ENCODE measurements at regions not wholly inside any gene's neighbourhood (a gene's known extent, or its start where the extent isn't known, plus 50 kb on each side); places are given as distances from the start of the nearest gene placed in this dataset.

- no peak for DNase-seq
- Histone ChIP-seq H3K79me2 (ENCODE audit: low read length) (no peaks in the 10 kb centered on the region), H3K9me2 (replicated peaks; ENCODE audit: low read length) (no peaks in the 10 kb centered on the region), H3K36me3 (ENCODE audit: low read depth, low read length) (no peaks in the 10 kb centered on the region), H3K4me1 (ENCODE audit: insufficient read depth, low read length) (no peaks in the 10 kb centered on the region), H4K20me1 (ENCODE audit: low read length) (0 out of 2 replicates have a peak, but pooled peaks cover 2% of the 10 kb centered on the region), H3K4me3 (ENCODE audit: low read length) (no peak overlapping the region), H3K27me3 (ENCODE audit: low read length) (no peaks in the 10 kb centered on the region), H3K9me3 (ENCODE audit: low read length) (peaks cover 27% of the 10 kb centered on the region), H3K4me2 (ENCODE audit: low read length) (no peak overlapping the region), H3K9ac (ENCODE audit: low read length) (no peak overlapping the region), H3K27ac (ENCODE audit: low read length) (no peak overlapping the region), H3F3A (ENCODE audit: low read length, unreplicated experiment) (no peaks in the 10 kb centered on the region), H2AFZ (ENCODE audit: low read length) (no peak overlapping the region)
- ATAC-seq: no peak
- ChIA-PET POLR2A (ENCODE audit: unreplicated experiment) (no interaction called here), CTCF (no interaction called here)
- TF ChIP-seq EZH2 (IDR thresholded peaks at IDR 0.05; ENCODE audit: low read length, unreplicated experiment): no peak
- no peak for TF ChIP-seq CTCF (conservative IDR thresholded peaks at IDR 0.05; ENCODE audit: low read depth, low read length)
- TF ChIP-seq EZH2phosphoT487 (IDR thresholded peaks at IDR 0.05; ENCODE audit: borderline replicate concordance, low read length): no peak
- BruUV-seq (replicated peaks): no TSS peak
- intact Hi-C loops (cut with micrococcal nuclease): no loop called here
These were observed 658.3 kb downstream of the TUSC7 start for GRCh38 chr3:117367861-117368260.

- CTCF ChIA-PET: no interaction called here
- Histone ChIP-seq H3K4me3 (ENCODE audit: low read length) (no peak overlapping the region), H3K9ac (ENCODE audit: low read length) (no peak overlapping the region), H3F3A (ENCODE audit: low read length, unreplicated experiment) (no peaks in the 10 kb centered on the region), H3K4me2 (ENCODE audit: low read length) (no peak overlapping the region), H3K79me2 (ENCODE audit: low read length) (no peaks in the 10 kb centered on the region), H3K4me1 (ENCODE audit: insufficient read depth, low read length) (no peaks in the 10 kb centered on the region), H3K27me3 (ENCODE audit: low read length) (no peaks in the 10 kb centered on the region), H3K36me3 (ENCODE audit: low read depth, low read length) (no peaks in the 10 kb centered on the region), H2AFZ (ENCODE audit: low read length) (no peak overlapping the region), H3K9me3 (ENCODE audit: low read length) (peaks cover 25% of the 10 kb centered on the region; the same call in 1 of the 2 replicates), H3K27ac (ENCODE audit: low read length) (no peak overlapping the region), H3K9me2 (replicated peaks; ENCODE audit: low read length) (no peaks in the 10 kb centered on the region), H4K20me1 (ENCODE audit: low read length) (no peaks in the 10 kb centered on the region)
- POLR2A ChIA-PET (ENCODE audit: unreplicated experiment): no interaction called here
- ATAC-seq (no peak), DNase-seq (no peak)
- intact Hi-C loops (cut with micrococcal nuclease): no loop called here
- no TSS peak for BruUV-seq (replicated peaks)
- TF ChIP-seq CTCF (conservative IDR thresholded peaks at IDR 0.05; ENCODE audit: low read depth, low read length) (no peak), EZH2phosphoT487 (IDR thresholded peaks at IDR 0.05; ENCODE audit: borderline replicate concordance, low read length) (no peak), EZH2 (IDR thresholded peaks at IDR 0.05; ENCODE audit: low read length, unreplicated experiment) (no peak)
These were observed 671.1 kb downstream of the TUSC7 start for GRCh38 chr3:117380631-117381030.

GRCh38 chr3:117393119-117393518 is 683.5 kb downstream of the TUSC7 start:
- H3K4me1 ChIP-seq (ENCODE audit: insufficient read depth, low read length): no peaks in the 10 kb centered on the region
- no peak overlapping the region for H3K4me3 ChIP-seq (ENCODE audit: low read length)
- H4K20me1 ChIP-seq (ENCODE audit: low read length): no peaks in the 10 kb centered on the region
- DNase-seq (no peak), ATAC-seq (no peak)
- no peaks in the 10 kb centered on the region for H3K27me3 ChIP-seq (ENCODE audit: low read length)
- no peaks in the 10 kb centered on the region for H3K36me3 ChIP-seq (ENCODE audit: low read depth, low read length)
- POLR2A ChIA-PET (ENCODE audit: unreplicated experiment): no interaction called here
- no peaks in the 10 kb centered on the region for H3K79me2 ChIP-seq (ENCODE audit: low read length)
- H3F3A ChIP-seq (ENCODE audit: low read length, unreplicated experiment): no peaks in the 10 kb centered on the region
- H2AFZ ChIP-seq (ENCODE audit: low read length): no peak overlapping the region
- H3K9me2 ChIP-seq (replicated peaks; ENCODE audit: low read length): no peaks in the 10 kb centered on the region
- no peak overlapping the region for H3K27ac ChIP-seq (ENCODE audit: low read length)
- no TSS peak for BruUV-seq (replicated peaks)
- intact Hi-C loops (cut with micrococcal nuclease): no loop called here
- peaks cover 18% of the 10 kb centered on the region for H3K9me3 ChIP-seq (ENCODE audit: low read length)
- H3K4me2 ChIP-seq (ENCODE audit: low read length): no peak overlapping the region
- TF ChIP-seq EZH2phosphoT487 (IDR thresholded peaks at IDR 0.05; ENCODE audit: borderline replicate concordance, low read length) (no peak), CTCF (conservative IDR thresholded peaks at IDR 0.05; ENCODE audit: low read depth, low read length) (no peak), EZH2 (IDR thresholded peaks at IDR 0.05; ENCODE audit: low read length, unreplicated experiment) (no peak)
- CTCF ChIA-PET: no interaction called here
- H3K9ac ChIP-seq (ENCODE audit: low read length): no peak overlapping the region

Measured in PC-3 (cell line).